WI38 (cell line): ENCODE measurements at regions not wholly inside any gene's neighbourhood (a gene's known extent, or its start where the extent isn't known, plus 50 kb on each side); places are given as distances from the start of the nearest gene placed in this dataset.

Experiments used
- H3K4me3 ChIP-seq: 2 replicates; pipeline ENCODE4 v1.5.1; 2011; ENCODE audit warnings: low read depth, mild to moderate bottlenecking, control low read depth, low read length
- TF ChIP-seq, protein P1 (sequence below): IDR thresholded peaks from 2 replicates; pipeline ENCODE4 v1.5.1; 2012; ENCODE audit warnings: low read depth, mild to moderate bottlenecking, control low read depth, low read length

DNA sequence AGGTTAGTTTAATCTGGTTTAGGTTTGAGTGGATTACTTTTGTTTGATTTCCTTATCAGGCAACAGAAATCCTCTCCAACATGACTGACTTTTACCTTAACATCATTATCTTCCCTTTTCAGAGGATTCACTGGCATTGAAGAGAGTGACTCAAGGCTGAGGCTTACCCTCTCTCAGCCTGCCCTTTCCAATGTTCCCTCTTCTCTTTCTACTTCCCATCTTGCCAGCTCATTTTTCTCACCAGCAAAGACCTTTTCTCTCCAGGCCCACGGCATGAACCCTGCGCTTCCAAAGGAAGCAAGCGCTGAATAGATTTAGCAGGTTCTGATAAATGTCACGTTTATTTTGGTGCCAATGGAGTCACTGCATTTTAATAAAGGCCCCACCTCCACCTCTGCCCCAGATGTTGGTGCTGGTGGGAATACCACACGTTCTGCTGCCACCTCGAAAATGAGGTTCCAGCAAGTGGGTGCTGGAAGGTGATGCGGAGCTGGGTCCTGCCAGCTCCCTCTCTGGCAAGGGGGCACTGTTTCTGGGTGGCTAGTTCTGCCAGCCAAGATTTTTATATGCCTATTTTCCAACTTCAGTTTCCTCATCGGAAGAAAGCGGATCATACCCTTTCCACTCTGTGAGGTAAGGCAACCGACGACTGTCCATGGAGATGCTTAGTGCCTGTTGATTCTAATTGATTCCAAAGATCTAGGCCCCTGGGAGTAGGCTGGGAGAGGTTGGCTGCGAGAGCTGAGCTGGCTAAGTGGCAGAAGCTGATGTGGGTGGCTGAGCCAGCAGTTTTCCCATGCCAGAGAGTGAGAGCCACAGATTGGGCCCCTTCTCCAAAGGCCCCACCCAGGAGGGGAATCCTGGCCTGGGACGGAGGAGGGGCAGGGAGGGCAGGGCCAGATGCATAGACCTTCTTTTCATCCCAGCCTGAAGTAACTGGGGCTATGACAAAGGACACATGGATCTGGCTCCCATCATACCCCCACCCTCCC, 87.7 kb upstream of the MAFB start:
- no peak overlapping the region for H3K4me3 ChIP-seq
- TF ChIP-seq, protein P1, sequence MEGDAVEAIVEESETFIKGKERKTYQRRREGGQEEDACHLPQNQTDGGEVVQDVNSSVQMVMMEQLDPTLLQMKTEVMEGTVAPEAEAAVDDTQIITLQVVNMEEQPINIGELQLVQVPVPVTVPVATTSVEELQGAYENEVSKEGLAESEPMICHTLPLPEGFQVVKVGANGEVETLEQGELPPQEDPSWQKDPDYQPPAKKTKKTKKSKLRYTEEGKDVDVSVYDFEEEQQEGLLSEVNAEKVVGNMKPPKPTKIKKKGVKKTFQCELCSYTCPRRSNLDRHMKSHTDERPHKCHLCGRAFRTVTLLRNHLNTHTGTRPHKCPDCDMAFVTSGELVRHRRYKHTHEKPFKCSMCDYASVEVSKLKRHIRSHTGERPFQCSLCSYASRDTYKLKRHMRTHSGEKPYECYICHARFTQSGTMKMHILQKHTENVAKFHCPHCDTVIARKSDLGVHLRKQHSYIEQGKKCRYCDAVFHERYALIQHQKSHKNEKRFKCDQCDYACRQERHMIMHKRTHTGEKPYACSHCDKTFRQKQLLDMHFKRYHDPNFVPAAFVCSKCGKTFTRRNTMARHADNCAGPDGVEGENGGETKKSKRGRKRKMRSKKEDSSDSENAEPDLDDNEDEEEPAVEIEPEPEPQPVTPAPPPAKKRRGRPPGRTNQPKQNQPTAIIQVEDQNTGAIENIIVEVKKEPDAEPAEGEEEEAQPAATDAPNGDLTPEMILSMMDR, result no peak

DNA sequence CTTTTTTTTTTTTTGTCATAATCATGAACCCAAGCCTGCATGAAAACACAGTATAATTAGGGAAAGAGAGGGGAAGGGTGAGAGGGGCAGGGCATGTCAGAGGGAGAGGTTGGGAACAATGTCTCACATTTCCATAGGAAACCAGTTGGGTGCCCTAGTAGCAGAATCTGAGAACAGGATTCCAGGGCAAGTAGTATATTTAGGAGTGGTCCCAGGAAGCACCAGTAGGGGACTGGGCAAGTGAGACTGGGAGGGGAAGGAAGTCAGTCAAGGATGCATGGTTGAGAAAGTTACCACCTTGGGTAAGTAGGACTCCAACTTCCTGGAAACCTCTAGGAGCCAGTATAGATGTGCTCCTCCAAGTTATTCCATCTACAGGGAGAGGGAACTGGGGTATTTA, 88.6 kb upstream of the MAFB start:
- TF ChIP-seq, protein P1, result no peak
- H3K4me3 ChIP-seq, result no peak overlapping the region

DNA sequence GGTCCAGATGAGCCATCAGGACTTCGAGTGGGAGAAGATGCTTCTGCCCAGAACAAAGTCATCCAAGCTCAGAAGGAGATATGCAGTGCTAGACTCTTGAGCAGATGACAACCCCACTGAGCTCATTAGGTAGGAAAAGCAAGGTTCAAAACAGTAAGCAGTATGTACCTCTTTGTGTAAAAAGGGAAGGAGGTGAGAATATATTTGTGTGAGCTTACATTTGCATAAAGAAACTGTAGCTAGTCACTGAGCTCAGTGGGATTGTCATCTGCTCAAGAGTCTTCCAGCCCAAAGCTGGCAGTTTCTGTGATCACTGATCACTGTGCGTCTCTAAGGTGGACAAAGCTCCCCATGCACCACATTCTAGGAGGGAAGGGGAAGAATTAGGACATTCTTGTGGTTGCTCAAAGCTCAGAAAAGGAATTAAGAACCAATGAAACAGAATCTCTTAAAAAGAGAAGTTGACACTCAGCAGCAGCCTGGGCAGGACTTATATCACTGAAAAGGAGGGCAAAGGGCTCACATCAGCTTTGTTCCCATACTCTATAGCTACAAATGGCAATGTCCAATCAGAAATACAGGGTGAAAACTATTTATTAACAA, 90.0 kb upstream of the MAFB start:
- TF ChIP-seq, protein P1, result no peak
- H3K4me3 ChIP-seq, result no peak overlapping the region

DNA sequence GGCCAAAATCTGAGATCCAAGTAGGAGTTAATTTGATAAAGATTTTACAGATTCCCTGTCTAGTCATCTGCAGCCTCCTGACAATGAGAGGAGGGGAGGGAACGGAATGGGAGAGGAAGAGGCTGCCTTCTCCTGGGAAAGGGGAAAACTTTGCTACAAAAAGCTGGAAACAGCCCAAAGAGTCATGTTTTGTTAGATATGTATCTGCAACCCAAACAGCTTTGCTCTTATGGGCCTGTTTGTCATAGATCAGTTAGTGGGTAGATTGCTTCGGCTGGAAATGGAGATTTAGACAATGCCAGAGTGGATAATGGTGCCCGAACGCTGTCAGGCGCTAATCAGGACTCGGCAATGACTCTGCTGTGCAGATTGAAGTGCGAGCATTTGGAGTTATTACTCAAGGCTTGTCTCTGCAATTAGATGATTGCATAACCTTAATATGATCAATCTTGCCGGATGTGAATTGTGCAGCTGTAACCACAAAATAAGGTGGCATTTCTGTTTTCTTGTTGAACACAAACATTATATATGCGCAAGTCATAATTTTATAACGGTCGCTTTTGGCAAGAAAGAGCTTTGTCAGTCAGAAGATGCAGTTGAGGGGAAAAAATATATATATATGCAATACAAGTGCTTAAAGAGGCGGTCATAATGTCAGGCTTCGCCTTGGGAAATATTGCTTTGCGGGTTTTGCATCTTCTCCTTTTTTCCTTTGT, 92.4 kb upstream of the MAFB start:
- no peak overlapping the region for H3K4me3 ChIP-seq
- TF ChIP-seq, protein P1, result no peak

DNA sequence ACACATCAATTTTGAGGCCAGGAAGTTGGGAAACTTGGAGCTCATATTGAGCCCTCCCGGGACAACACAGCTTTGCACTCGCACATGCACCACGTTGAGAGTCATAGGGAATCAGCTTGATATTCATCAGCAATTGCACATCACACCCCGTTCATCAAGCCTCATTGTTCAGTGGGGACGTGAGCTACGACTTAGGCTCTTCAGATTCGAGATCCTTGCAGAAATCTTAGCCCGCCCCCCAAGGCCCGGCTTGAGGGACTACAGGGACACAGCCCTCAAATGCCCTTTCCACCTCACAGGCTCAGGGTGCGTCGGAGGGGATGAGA, 93.0 kb upstream of the MAFB start:
- TF ChIP-seq, protein P1, result no peak
- no peak overlapping the region for H3K4me3 ChIP-seq

DNA sequence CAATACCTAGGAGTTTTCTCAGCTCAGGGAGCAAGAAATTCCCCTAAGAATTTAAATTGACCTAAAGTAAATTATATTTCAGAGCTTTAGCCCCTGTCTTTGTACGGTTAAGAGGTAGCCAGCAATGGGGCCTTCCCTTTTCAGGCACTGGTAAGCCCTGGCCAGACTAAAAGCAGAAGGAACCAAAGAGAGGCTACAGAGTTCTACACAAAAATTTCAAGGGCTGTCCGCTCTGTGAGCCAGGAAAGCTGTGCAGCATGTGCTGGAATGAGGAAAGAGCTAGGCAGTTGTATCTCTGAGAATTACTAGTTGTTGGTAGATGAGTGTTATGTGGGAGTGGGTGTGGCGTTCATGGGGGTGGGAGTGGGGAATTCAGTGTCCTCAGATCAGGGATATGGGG, 96.3 kb upstream of the MAFB start:
- H3K4me3 ChIP-seq, result no peak overlapping the region
- TF ChIP-seq, protein P1, result no peak
